ENCODE measurements at regions not wholly inside any gene's neighbourhood (a gene's known extent, or its start where the extent isn't known, plus 50 kb on each side); places are given as distances from the start of the nearest gene placed in this dataset.

- Histone ChIP-seq H4K91ac (replicated peaks; ENCODE audit: insufficient read length, low read length) (no peak overlapping the region), H2BK120ac (replicated peaks; ENCODE audit: low read depth, low read length) (no peak overlapping the region), H3K14ac (ENCODE audit: insufficient read length) (no peak overlapping the region), H3K18ac (ENCODE audit: extremely low read depth, low read length) (no peak overlapping the region), H3K23me2 (ENCODE audit: low read depth, low read length) (no peaks in the 10 kb centered on the region), H2BK5ac (ENCODE audit: low read depth, low read length) (no peak overlapping the region), H4K20me1 (replicated peaks in 1 of 2; ENCODE audit: control insufficient read depth in 1 of 2, insufficient read depth in 2 of 2, low read length in 2 of 2) (no peaks in the 10 kb centered on the region), H2BK12ac (ENCODE audit: low read depth, low read length) (no peak overlapping the region), H3K79me2 (ENCODE audit: control insufficient read depth in 1 of 2, insufficient read depth in 2 of 2, low read length in 2 of 2) (no peaks in the 10 kb centered on the region), H3K27me3 (replicated peaks in 1 of 4; ENCODE audit: control insufficient read depth in 3 of 4, extremely low read depth in 1 of 4, insufficient read depth in 3 of 4, low read length in 3 of 4) (no peaks in the 10 kb centered on the region), H3K9me3 (ENCODE audit: insufficient read depth in 2 of 2, low read depth in 1 of 2, low read length in 1 of 2) (no peaks in the 10 kb centered on the region), H3K23ac (ENCODE audit: insufficient read length) (no peak overlapping the region), H2BK20ac (ENCODE audit: low read length) (no peak overlapping the region), H3K4ac (replicated peaks; ENCODE audit: insufficient read length, low read depth, low read length) (no peak overlapping the region), H3K79me1 (ENCODE audit: low read depth, low read length) (no peaks in the 10 kb centered on the region), H2BK15ac (ENCODE audit: low read length) (no peak overlapping the region), H3K4me1 (replicated peaks in 1 of 4; ENCODE audit: control insufficient read depth in 3 of 4, insufficient read depth in 4 of 4, low read length in 3 of 4) (no peaks in the 10 kb centered on the region), H3K36me3 (ENCODE audit: control insufficient read depth in 2 of 4, insufficient read depth in 4 of 4, low read length in 3 of 4) (no peaks in the 10 kb centered on the region), H4K5ac (ENCODE audit: insufficient read length, low read depth, low read length) (no peak overlapping the region), H3K4me3 (ENCODE audit: extremely low read depth in 1 of 4, insufficient read depth in 2 of 4, low read depth in 3 of 4, low read length in 4 of 4) (no peak overlapping the region), H2AFZ (ENCODE audit: low read length) (no peak overlapping the region), H3K56ac (replicated peaks; ENCODE audit: insufficient read length, low read depth, low read length) (no peak overlapping the region), H3K9ac (replicated peaks in 1 of 4; ENCODE audit: extremely low read depth in 1 of 4, low read depth in 3 of 4, low read length in 3 of 4) (no peak overlapping the region), H3K4me2 (ENCODE audit: insufficient read depth in 1 of 2, low read depth in 2 of 2, low read length in 2 of 2) (no peak overlapping the region), H2AK5ac (ENCODE audit: low read depth, low read length) (no peak overlapping the region), H4K8ac (ENCODE audit: extremely low read depth, insufficient read depth, low read length) (no peak overlapping the region), H3K27ac (ENCODE audit: low read depth, low read length) (no peak overlapping the region)
- FAIRE-seq (no peak), DNase-seq (ENCODE audit: low read depth in 1 of 2, low spot score in 2 of 2) (no peak)
- WGBS, 2 experiments (ENCODE audit: extremely low coverage in 1 of 2, insufficient coverage in 1 of 2, insufficient read length in 1 of 2, insufficient replicate concordance in 2 of 2, low coverage in 1 of 2, low lambda C conversion rate in 2 of 2, missing lambda C conversion rate in 1 of 2): 85% methylated on average over 2 of the region's 2 CpGs; no CpG with 5 or more reads in 1 of the 2 experiments
- POLR2A ChIA-PET (ENCODE audit: partially characterized antibody): interaction anchor here (0.6 kb wide), 1 partner anchor 31 kb away, joined by 5 read pairs; no protein-coding TSS in a partner anchor
- CTCF ChIA-PET (ENCODE audit: partially characterized antibody): no interaction called here
- no peak for TF ChIP-seq KDM1A (IDR thresholded peaks at IDR 0.05; ENCODE audit: borderline replicate concordance, low read length)
- TF ChIP-seq MAFK (IDR thresholded peaks at IDR 0.05; ENCODE audit: low read depth, low read length): no peak
- no peak for TF ChIP-seq SIX5 (IDR thresholded peaks at IDR 0.05; ENCODE audit: low read depth, low read length)
- TF ChIP-seq KDM5A (IDR thresholded peaks at IDR 0.05; ENCODE audit: low read length): no peak
- no peak for TF ChIP-seq TBP (IDR thresholded peaks at IDR 0.05; ENCODE audit: low read depth, low read length)
- TF ChIP-seq HDAC6 (IDR thresholded peaks at IDR 0.05; ENCODE audit: low read depth, low read length): no peak
- no peak for TF ChIP-seq BCL11A (IDR thresholded peaks at IDR 0.05; ENCODE audit: low read depth in 2 of 2, low read length in 2 of 2)
- TF ChIP-seq PHF8 (conservative IDR thresholded peaks at IDR 0.05; ENCODE audit: low read depth, low read length): no peak
- TF ChIP-seq SP1 (IDR thresholded peaks at IDR 0.05; ENCODE audit: low read depth, low read length): no peak
- no peak for TF ChIP-seq SAP30 (IDR thresholded peaks at IDR 0.05; ENCODE audit: insufficient read depth, insufficient replicate concordance, low read length)
- TF ChIP-seq EGR1 (IDR thresholded peaks at IDR 0.05; ENCODE audit: borderline replicate concordance, low read depth, low read length): no peak
- TF ChIP-seq TAF7 (optimal IDR thresholded peaks at IDR 0.05; ENCODE audit: borderline replicate concordance, low read depth, low read length): no peak
These were observed 310.3 kb downstream of the EFNB2 start for GRCh38 chr13:106225126-106225525.
